ENCODE measurements at regions not wholly inside any gene's neighbourhood (a gene's known extent, or its start where the extent isn't known, plus 50 kb on each side); places are given as distances from the start of the nearest gene placed in this dataset.

- intact Hi-C loops (cut with micrococcal nuclease; ENCODE audit: unreplicated experiment) (no loop called here), in situ Hi-C loops (cut with HindIII; ENCODE audit: low pct_unique_long_range_greater_than_20kb, low sequenced_read_pairs) (no loop called here)
- no peaks in the 10 kb centered on the region for H3K4me1 ChIP-seq (ENCODE audit: control insufficient read depth, insufficient read depth, low read length)
- TF ChIP-seq REST (IDR thresholded peaks at IDR 0.05; ENCODE audit: insufficient read depth in 1 of 2, low read depth in 2 of 2, low read length in 1 of 2) (no peak), CTCF (IDR thresholded peaks at IDR 0.05) (no peak), POLR2AphosphoS5 (IDR thresholded peaks at IDR 0.05; ENCODE audit: low read depth, low read length) (no peak), TCF7L2 (IDR thresholded peaks at IDR 0.05; ENCODE audit: low read depth, low read length) (no peak), SIN3A (IDR thresholded peaks at IDR 0.05; ENCODE audit: borderline replicate concordance, insufficient read depth, low read depth, low read length) (no peak)
- no peaks in the 10 kb centered on the region; the same call in 1 of the 2 replicates for H3K9me3 ChIP-seq (ENCODE audit: control insufficient read depth, insufficient read depth, low read depth, low read length)
- no peaks in the 10 kb centered on the region for H3K36me3 ChIP-seq (ENCODE audit: control insufficient read depth, insufficient read depth, low read length)
- no peak for DNase-seq (ENCODE audit: low read depth, low spot score)
- no TSS peak for BruUV-seq (replicated peaks)
- H3K27ac ChIP-seq (ENCODE audit: low read length): no peak overlapping the region
- CTCF ChIA-PET: no interaction called here
- no peaks in the 10 kb centered on the region for H3K27me3 ChIP-seq (ENCODE audit: control insufficient read depth, insufficient read depth, low read length)
- H3K4me3 ChIP-seq (ENCODE audit: low read depth in 2 of 2, low read length in 2 of 2): no peak overlapping the region
- POLR2A ChIA-PET: no interaction called here
- ATAC-seq: no peak
These were observed 108.2 kb upstream of the FAM13C start for GRCh38 chr10:59470570-59470969.

GRCh38 chr10:59465088-59465487 is 102.7 kb upstream of the FAM13C start:
- no peak overlapping the region for H3K27ac ChIP-seq (ENCODE audit: low read length)
- no peaks in the 10 kb centered on the region for H3K4me1 ChIP-seq (ENCODE audit: control insufficient read depth, insufficient read depth, low read length)
- BruUV-seq (replicated peaks): no TSS peak
- no peak overlapping the region for H3K4me3 ChIP-seq (ENCODE audit: low read depth in 2 of 2, low read length in 2 of 2)
- H3K36me3 ChIP-seq (ENCODE audit: control insufficient read depth, insufficient read depth, low read length): no peaks in the 10 kb centered on the region
- no peaks in the 10 kb centered on the region; the same call in 1 of the 2 replicates for H3K9me3 ChIP-seq (ENCODE audit: control insufficient read depth, insufficient read depth, low read depth, low read length)
- ChIA-PET POLR2A (no interaction called here), CTCF (no interaction called here)
- no peak for ATAC-seq
- no peak for DNase-seq (ENCODE audit: low read depth, low spot score)
- no peaks in the 10 kb centered on the region for H3K27me3 ChIP-seq (ENCODE audit: control insufficient read depth, insufficient read depth, low read length)
- in situ Hi-C loops (cut with HindIII; ENCODE audit: low pct_unique_long_range_greater_than_20kb, low sequenced_read_pairs): no loop called here
- TF ChIP-seq SIN3A (IDR thresholded peaks at IDR 0.05; ENCODE audit: borderline replicate concordance, insufficient read depth, low read depth, low read length) (no peak), CTCF (IDR thresholded peaks at IDR 0.05) (no peak; the same call in 1 of the 2 replicates), POLR2AphosphoS5 (IDR thresholded peaks at IDR 0.05; ENCODE audit: low read depth, low read length) (no peak), REST (IDR thresholded peaks at IDR 0.05; ENCODE audit: insufficient read depth in 1 of 2, low read depth in 2 of 2, low read length in 1 of 2) (no peak), TCF7L2 (IDR thresholded peaks at IDR 0.05; ENCODE audit: low read depth, low read length) (no peak)
- intact Hi-C loops (cut with micrococcal nuclease; ENCODE audit: unreplicated experiment): no loop called here

Measured in Panc1 (cell line).